ENCODE measurements at regions not wholly inside any gene's neighbourhood (a gene's known extent, or its start where the extent isn't known, plus 50 kb on each side); places are given as distances from the start of the nearest gene placed in this dataset.
"Not testable (repeated sequence)": the region's sequence is repeated elsewhere in the genome, so short reads cannot be mapped to it uniquely, and the experiment has no call there.

- no peak for DNase-seq (ENCODE audit: low read depth)
Measured at GRCh38 chr1:5140136-5140535, 485.7 kb downstream of the AJAP1 start.

- DNase-seq (ENCODE audit: low read depth): no peak
Measured at GRCh38 chr1:5129746-5130355, 475.4 kb downstream of the AJAP1 start.

- no peak for DNase-seq (ENCODE audit: low read depth)
Measured at GRCh38 chr1:5125208-5125607, 470.8 kb downstream of the AJAP1 start.

- DNase-seq (ENCODE audit: low read depth): no peak
Measured at GRCh38 chr1:5120559-5120958, 466.1 kb downstream of the AJAP1 start.

GRCh38 chr1:5119366-5120234 is 465.2 kb downstream of the AJAP1 start:
- no peak for DNase-seq (ENCODE audit: low read depth)

GRCh38 chr1:5118771-5119170 is 464.4 kb downstream of the AJAP1 start:
- DNase-seq (ENCODE audit: low read depth): not testable (repeated sequence)

- not testable (repeated sequence) for DNase-seq (ENCODE audit: low read depth)
Measured at GRCh38 chr1:5118292-5118691, 463.9 kb downstream of the AJAP1 start.

- no peak for DNase-seq (ENCODE audit: low read depth)
Measured at GRCh38 chr1:5111581-5111980, 457.2 kb downstream of the AJAP1 start.

- no peak for DNase-seq (ENCODE audit: low read depth)
Measured at GRCh38 chr1:5110508-5110907, 456.1 kb downstream of the AJAP1 start.

- DNase-seq (ENCODE audit: low read depth): no peak
Measured at GRCh38 chr1:5109633-5110032, 455.2 kb downstream of the AJAP1 start.

- DNase-seq (ENCODE audit: low read depth): no peak
Measured at GRCh38 chr1:5108740-5109139, 454.3 kb downstream of the AJAP1 start.

- no peak for DNase-seq (ENCODE audit: low read depth)
Measured at GRCh38 chr1:5105744-5106143, 451.3 kb downstream of the AJAP1 start.

- no peak for DNase-seq (ENCODE audit: low read depth)
Measured at GRCh38 chr1:5099558-5099957, 445.1 kb downstream of the AJAP1 start.

- DNase-seq (ENCODE audit: low read depth): no peak
Measured at GRCh38 chr1:5098981-5099385, 444.6 kb downstream of the AJAP1 start.

- no peak for DNase-seq (ENCODE audit: low read depth)
Measured at GRCh38 chr1:5093042-5093441, 438.6 kb downstream of the AJAP1 start.

GRCh38 chr1:5084676-5085075 is 430.3 kb downstream of the AJAP1 start:
- DNase-seq (ENCODE audit: low read depth): no peak

- no peak for DNase-seq (ENCODE audit: low read depth)
Measured at GRCh38 chr1:5067246-5067645, 412.8 kb downstream of the AJAP1 start.

GRCh38 chr1:5053744-5054143 is 399.3 kb downstream of the AJAP1 start:
- no peak for DNase-seq (ENCODE audit: low read depth)

GRCh38 chr1:5029136-5029535 is 374.7 kb downstream of the AJAP1 start:
- no peak for DNase-seq (ENCODE audit: low read depth)

GRCh38 chr1:5012249-5012648 is 357.8 kb downstream of the AJAP1 start:
- no peak for DNase-seq (ENCODE audit: low read depth)

- DNase-seq (ENCODE audit: low read depth): no peak
Measured at GRCh38 chr1:5010656-5011055, 356.2 kb downstream of the AJAP1 start.

- DNase-seq (ENCODE audit: low read depth): no peak
Measured at GRCh38 chr1:5010236-5010635, 355.8 kb downstream of the AJAP1 start.

- DNase-seq (ENCODE audit: low read depth): no peak
Measured at GRCh38 chr1:5009376-5010065, 355.1 kb downstream of the AJAP1 start.

Data from activated T-cell treated with anti-CD3 and anti-CD28 coated beads for 48 hours (primary cell).